Gastroesophageal sphincter (tissue), 4 donors: ENCODE measurements at regions not wholly inside any gene's neighbourhood (a gene's known extent, or its start where the extent isn't known, plus 50 kb on each side); places are given as distances from the start of the nearest gene placed in this dataset.

Source experiments
- ATAC-seq: fragments of 150-250 bp; one replicate; pipeline ENCODE4 v1.9.1; 2016; ENCODE audit warnings: mild to moderate bottlenecking, moderate library complexity
- H3K27ac ChIP-seq, 4 donors: fragments of 200-600 bp; sonication (generic) in 3 of 4; 1 replicate in 3 of 4; 2 replicates in 1 of 4; pipeline ENCODE4 v1.5.1; 2016 to 2019
- H3K27me3 ChIP-seq: fragments of 200-600 bp; sonication (generic); one replicate; pipeline ENCODE4 v1.5.1; 2019
- H3K36me3 ChIP-seq, 2 donors: fragments of 200-600 bp; sonication (generic); one replicate each; pipeline ENCODE4 v1.5.1; 2019; ENCODE audit warnings: control low read depth in 1 of 2
- H3K4me1 ChIP-seq, 3 donors: fragments of 200-600 bp; sonication (generic); 1 replicate in 2 of 3; 2 replicates in 1 of 3; pipeline ENCODE4 v1.5.1; 2016 to 2019; ENCODE audit warnings: control low read depth in 2 of 3
- H3K4me3 ChIP-seq, 2 donors: fragments of 200-600 bp; sonication (generic); one replicate each; pipeline ENCODE4 v1.5.1; 2019; ENCODE audit warnings: mild to moderate bottlenecking in 1 of 2, moderate library complexity in 1 of 2
- H3K9me3 ChIP-seq, 3 donors: fragments of 200-600 bp; sonication (generic); one replicate each; pipeline ENCODE4 v1.5.1; 2017 to 2019; ENCODE audit warnings: control low read depth in 2 of 3
- EP300 ChIP-seq: sonication (generic); formaldehyde crosslinking; IDR thresholded peaks from one replicate; pipeline ENCODE4 v1.6.1; 2017; ENCODE audit warnings: antibody characterized with exemption, mild to moderate bottlenecking
- POLR2A ChIP-seq, 2 donors: fragments of 450-650 bp; IDR thresholded peaks; one replicate each; pipeline ENCODE4 v1.6.1; 2017; ENCODE audit warnings: antibody characterized with exemption in 2 of 2, mild to moderate bottlenecking in 2 of 2, moderate library complexity in 1 of 2
- POLR2AphosphoS5 ChIP-seq: sonication (generic); formaldehyde crosslinking; IDR thresholded peaks from one replicate; pipeline ENCODE4 v1.6.1; 2017; ENCODE audit warnings: antibody characterized with exemption
- WGBS, 2 donors: methylation state at CpG; one replicate each; pipeline ENCODE4 v1.1.5; 2018; ENCODE audit warnings: low coverage in 1 of 2; 5-methylcytosine and 5-hydroxymethylcytosine counted together
- TF ChIP-seq, protein P1 (sequence below), 4 experiments: fragments of 200-600 bp in 2 of 4; fragments of 450-650 bp in 2 of 4; sonication (generic) in 1 of 4; IDR thresholded peaks; one replicate each; pipeline ENCODE4 v1.5.1; 2017 to 2019; ENCODE audit warnings: antibody characterized with exemption in 4 of 4, mild to moderate bottlenecking in 2 of 4, moderate library complexity in 2 of 4

GRCh38 chrX:149267878-149268813 is 237.0 kb downstream of the IDS start:
- H3K27me3 ChIP-seq, result no peaks in the 10 kb centered on the region
- no peaks in the 10 kb centered on the region for H3K4me1 ChIP-seq
- no peak for ATAC-seq
- no peak for TF ChIP-seq EP300
- TF ChIP-seq POLR2A (IDR thresholded peaks at IDR 0.05), result no peak
- TF ChIP-seq, protein P1, sequence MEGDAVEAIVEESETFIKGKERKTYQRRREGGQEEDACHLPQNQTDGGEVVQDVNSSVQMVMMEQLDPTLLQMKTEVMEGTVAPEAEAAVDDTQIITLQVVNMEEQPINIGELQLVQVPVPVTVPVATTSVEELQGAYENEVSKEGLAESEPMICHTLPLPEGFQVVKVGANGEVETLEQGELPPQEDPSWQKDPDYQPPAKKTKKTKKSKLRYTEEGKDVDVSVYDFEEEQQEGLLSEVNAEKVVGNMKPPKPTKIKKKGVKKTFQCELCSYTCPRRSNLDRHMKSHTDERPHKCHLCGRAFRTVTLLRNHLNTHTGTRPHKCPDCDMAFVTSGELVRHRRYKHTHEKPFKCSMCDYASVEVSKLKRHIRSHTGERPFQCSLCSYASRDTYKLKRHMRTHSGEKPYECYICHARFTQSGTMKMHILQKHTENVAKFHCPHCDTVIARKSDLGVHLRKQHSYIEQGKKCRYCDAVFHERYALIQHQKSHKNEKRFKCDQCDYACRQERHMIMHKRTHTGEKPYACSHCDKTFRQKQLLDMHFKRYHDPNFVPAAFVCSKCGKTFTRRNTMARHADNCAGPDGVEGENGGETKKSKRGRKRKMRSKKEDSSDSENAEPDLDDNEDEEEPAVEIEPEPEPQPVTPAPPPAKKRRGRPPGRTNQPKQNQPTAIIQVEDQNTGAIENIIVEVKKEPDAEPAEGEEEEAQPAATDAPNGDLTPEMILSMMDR (IDR thresholded peaks at IDR 0.05), result no peak
- no peak for TF ChIP-seq POLR2AphosphoS5
- no peaks in the 10 kb centered on the region for H3K9me3 ChIP-seq
- H3K27ac ChIP-seq, result no peak overlapping the region
- H3K4me3 ChIP-seq, result no peak overlapping the region
- 56 to 65% methylated on average over 4 to 6 of the region's 6 CpGs for WGBS, 2 donors
- H3K36me3 ChIP-seq, result no peaks in the 10 kb centered on the region

DNA sequence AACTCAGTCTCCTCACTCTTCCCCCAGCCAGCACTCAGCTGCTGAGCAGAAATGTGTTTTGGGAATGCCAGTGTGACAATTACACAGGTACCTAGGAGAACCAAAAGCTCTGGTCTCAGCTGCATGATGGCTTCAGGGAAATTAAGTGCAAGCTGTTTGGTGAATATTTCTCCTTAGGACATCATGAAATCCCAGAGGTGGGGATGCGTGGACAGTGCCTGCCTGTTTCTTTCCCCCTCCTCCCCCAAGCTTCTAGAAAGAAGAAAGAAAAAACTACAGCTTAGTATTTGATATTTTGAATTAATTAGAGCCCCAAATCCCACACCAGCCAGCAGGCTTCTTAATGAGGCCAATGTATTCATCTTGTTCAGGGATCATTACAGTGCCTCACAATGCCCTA is 243.0 kb downstream of the IDS start:
- TF ChIP-seq POLR2A (IDR thresholded peaks at IDR 0.05) (no peak), POLR2AphosphoS5 (no peak), EP300 (no peak)
- TF ChIP-seq, protein P1 (IDR thresholded peaks at IDR 0.05), result no peak
- H3K27ac ChIP-seq, result no peak overlapping the region
- H3K4me3 ChIP-seq, result no peak overlapping the region
- H3K36me3 ChIP-seq, result no peaks in the 10 kb centered on the region
- H3K4me1 ChIP-seq, result no peaks in the 10 kb centered on the region
- ATAC-seq, result no peak
- no CpG with 5 or more reads among the region's 1 CpG for WGBS, 2 donors
- H3K9me3 ChIP-seq, result no peaks in the 10 kb centered on the region
- no peaks in the 10 kb centered on the region for H3K27me3 ChIP-seq

- 58 to 83% methylated on average over 2 of the region's 2 CpGs for WGBS, 2 donors
- TF ChIP-seq, protein P1 (IDR thresholded peaks at IDR 0.05), result no peak
- TF ChIP-seq EP300, result no peak
- TF ChIP-seq POLR2A (IDR thresholded peaks at IDR 0.05), result no peak
- TF ChIP-seq POLR2AphosphoS5, result no peak
- ATAC-seq, result no peak
- Histone ChIP-seq H3K4me3 (no peak overlapping the region), H3K27me3 (no peaks in the 10 kb centered on the region), H3K27ac (no peak overlapping the region), H3K36me3 (no peaks in the 10 kb centered on the region), H3K4me1 (no peaks in the 10 kb centered on the region), H3K9me3 (no peaks in the 10 kb centered on the region)
These were observed 245.9 kb downstream of the IDS start for GRCh38 chrX:149259241-149259640.

- H3K27ac ChIP-seq, result no peak overlapping the region
- no peaks in the 10 kb centered on the region for H3K4me1 ChIP-seq
- no peak overlapping the region for H3K4me3 ChIP-seq
- H3K36me3 ChIP-seq, result no peaks in the 10 kb centered on the region
- no peak for ATAC-seq
- no CpG with 5 or more reads among the region's 1 CpG for WGBS, 2 donors
- H3K9me3 ChIP-seq, result no peaks in the 10 kb centered on the region
- TF ChIP-seq EP300, result no peak
- TF ChIP-seq, protein P1 (IDR thresholded peaks at IDR 0.05), result no peak
- TF ChIP-seq POLR2A (IDR thresholded peaks at IDR 0.05), result no peak
- no peak for TF ChIP-seq POLR2AphosphoS5
- H3K27me3 ChIP-seq, result no peaks in the 10 kb centered on the region
These were observed 249.2 kb downstream of the IDS start for GRCh38 chrX:149255860-149256259.

GRCh38 chrX:149248073-149248625 is 257.0 kb downstream of the IDS start:
- H3K27ac ChIP-seq, result no peak overlapping the region
- no peaks in the 10 kb centered on the region for H3K9me3 ChIP-seq
- no peak for TF ChIP-seq POLR2A (IDR thresholded peaks at IDR 0.05)
- no peak for TF ChIP-seq EP300
- no peak for TF ChIP-seq POLR2AphosphoS5
- TF ChIP-seq, protein P1 (IDR thresholded peaks at IDR 0.05), result no peak
- H3K36me3 ChIP-seq, result no peaks in the 10 kb centered on the region
- no peaks in the 10 kb centered on the region for H3K4me1 ChIP-seq
- H3K4me3 ChIP-seq, result no peak overlapping the region
- no peaks in the 10 kb centered on the region for H3K27me3 ChIP-seq
- WGBS, 2 donors, result 23 to 34% methylated on average over 2 to 3 of the region's 3 CpGs
- no peak for ATAC-seq
